HG02943 (cell line): ENCODE measurements at regions not wholly inside any gene's neighbourhood (a gene's known extent, or its start where the extent isn't known, plus 50 kb on each side); places are given as distances from the start of the nearest gene placed in this dataset.
"Not testable (repeated sequence)": the region's sequence is repeated elsewhere in the genome, so short reads cannot be mapped to it uniquely, and the experiment has no call there.

Experiments
- ATAC-seq: cut with Tn5 transposase; IDR thresholded peaks from one replicate; pipeline ENCODE4 v1.9.1; 2021; ENCODE audit warnings: mild to moderate bottlenecking, low read depth, moderate library complexity; ENCODE audit not compliant: unreplicated experiment

DNA sequence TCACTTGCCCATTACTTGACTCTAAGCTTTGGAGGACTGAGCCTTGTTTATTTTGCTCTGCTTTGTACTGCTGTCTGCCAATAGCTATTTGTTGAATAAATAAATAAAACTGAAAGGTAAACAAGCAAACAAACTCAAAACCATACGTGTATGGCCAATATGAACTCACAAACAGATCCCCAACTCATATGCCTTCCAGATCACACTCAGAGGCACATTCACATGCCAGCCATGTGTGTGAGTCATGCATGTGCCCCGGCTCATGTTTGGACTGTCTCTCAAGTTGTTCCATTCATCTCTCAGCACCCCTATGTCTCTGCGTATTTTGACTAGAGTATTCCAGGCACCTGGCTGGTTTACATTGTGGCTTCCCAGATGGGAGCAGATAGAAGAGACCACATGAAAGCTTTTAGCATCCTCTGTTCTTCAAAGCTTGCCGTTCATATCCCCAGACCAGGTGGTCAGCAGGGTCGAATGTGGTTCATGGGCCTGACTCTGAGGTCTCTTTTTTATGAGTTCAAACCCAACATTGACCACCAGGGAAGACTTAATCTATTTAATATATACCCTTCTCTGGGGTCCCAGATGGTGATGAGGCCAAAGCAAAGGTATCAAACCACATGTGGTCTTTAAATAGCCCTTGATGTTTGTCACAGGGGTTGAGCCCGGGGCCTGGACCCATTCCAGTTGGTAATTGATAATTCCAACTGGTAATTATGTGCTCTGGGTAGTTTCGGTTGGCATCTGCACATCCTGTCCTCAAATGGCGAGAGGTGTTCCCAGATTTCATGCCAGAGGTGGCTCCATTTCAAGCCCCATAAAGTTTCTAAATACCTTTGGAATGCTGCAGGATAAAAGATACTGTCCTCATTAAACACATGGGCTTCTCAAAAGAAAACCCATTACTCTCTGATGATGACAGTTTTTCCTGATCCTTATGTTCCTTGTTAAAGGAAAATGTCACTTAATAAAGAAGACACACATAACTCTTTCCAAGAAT lies 287.3 kb upstream of the MAF start:
- no peak for ATAC-seq

DNA sequence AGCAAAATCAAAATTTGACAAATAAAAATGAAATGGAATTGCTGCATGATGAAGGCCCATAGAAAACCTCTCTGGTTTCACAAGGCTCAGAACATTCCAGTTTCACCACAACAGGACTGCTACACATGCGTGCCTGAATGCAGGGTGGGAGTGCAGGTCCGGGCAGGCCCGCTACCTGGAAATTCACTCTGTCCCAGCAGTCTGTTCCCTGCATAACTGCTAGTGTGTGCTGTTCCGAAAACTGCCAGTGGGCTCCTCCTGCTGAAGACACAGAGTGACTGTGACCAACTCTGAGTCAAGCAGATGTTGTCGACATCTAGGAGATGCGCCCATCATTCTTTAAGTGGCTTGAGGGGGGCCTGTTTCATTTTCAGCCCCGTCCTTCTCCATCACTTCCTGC lies 284.8 kb upstream of the MAF start:
- no peak for ATAC-seq

DNA sequence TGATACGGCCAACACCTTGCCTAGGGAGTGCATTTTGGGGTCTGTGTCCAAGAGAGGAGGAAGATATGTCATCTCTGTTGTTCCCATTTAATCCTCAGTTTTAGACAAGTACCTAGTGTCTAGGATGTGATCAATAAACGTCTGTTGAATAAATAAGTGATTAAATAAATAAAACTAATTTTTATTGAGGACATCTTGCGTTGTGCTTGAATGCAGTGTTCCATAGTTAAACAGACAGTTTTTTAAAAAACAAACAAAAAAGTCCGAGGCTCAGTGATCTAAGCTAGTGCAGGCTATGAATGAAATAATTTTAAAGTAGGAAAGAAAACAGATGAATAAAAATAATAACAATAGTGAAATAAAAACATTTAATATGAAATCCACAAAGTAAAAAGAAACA lies 283.0 kb upstream of the MAF start:
- no peak for ATAC-seq

DNA sequence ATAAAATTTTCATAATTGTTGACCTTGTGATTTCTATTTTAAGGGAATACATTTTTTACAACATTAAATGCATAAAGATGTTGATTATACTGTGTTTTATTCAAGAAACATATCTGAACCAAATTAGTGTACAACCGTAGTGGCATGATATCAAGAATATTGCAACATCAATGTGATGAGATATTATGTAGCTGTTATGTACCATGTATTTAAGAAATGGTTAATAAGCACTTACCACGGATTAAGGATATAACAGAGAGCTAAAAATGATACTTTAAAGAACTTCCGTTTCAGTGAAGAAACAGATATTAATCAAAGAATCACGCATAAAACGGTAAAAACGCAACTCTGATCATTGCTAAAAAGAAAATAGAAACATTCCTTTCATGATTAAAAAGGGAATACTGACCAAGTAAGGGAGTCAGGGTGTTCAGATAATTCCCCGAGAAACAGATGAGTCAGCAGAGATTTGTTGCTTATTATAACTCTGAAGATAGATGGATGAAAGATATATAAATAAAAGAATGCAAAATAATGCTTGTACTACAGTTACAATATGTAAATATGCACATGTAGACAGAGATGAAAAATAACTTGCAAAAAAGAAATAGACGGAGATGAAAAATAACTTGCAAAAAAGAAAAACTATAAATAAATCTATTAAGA lies 281.9 kb upstream of the MAF start:
- ATAC-seq, result no peak

GRCh38 chr16:79881107-79881506 lies 280.6 kb upstream of the MAF start:
- not testable (repeated sequence) for ATAC-seq

DNA sequence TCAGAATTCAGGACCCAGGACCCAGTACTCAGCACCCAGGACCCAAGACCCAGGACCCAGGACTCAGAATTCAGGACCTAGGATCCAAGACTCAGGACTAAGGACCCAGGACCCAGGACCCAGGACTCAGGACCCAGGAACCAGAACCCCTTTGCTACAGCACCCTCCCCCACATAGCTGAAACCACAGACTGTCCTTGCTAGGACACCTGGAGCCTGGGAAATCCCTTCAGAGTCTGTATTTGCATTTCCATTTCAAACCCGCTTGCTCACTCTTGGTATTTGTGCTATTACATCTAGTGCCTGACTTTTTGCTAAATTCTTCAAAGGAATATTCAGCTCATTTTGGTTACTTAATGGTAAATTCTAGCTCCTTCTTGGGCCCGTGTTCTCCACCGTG lies 275.8 kb upstream of the MAF start:
- ATAC-seq, result no peak

GRCh38 chr16:79874391-79874790 lies 273.9 kb upstream of the MAF start:
- ATAC-seq, result no peak

GRCh38 chr16:79873825-79874224 lies 273.3 kb upstream of the MAF start:
- ATAC-seq, result no peak

DNA sequence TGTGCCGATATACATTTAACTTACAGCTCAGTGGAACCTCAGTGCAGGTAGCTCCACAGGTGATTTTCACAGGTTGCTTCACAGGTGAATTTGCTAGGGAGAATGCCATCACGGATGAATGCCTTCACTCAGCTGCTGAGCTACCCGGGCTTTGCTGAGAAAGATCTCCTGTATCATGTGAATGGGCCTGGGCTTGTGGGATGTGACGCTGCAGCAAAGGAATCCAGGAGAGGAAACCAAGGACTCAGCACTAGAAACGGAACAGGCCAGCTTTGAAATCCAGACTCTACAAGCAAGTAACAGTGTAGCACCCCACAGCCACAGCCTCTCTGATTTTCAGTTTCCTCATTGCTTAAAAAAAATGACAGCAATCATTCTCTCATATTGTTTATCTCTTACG lies 271.4 kb upstream of the MAF start:
- ATAC-seq, result no peak

GRCh38 chr16:79870016-79870886 lies 269.7 kb upstream of the MAF start:
- ATAC-seq, result no peak

- no peak for ATAC-seq
Measured at GRCh38 chr16:79869304-79870015, 268.9 kb upstream of the MAF start.

GRCh38 chr16:79868841-79869240 lies 268.3 kb upstream of the MAF start:
- ATAC-seq, result no peak

DNA sequence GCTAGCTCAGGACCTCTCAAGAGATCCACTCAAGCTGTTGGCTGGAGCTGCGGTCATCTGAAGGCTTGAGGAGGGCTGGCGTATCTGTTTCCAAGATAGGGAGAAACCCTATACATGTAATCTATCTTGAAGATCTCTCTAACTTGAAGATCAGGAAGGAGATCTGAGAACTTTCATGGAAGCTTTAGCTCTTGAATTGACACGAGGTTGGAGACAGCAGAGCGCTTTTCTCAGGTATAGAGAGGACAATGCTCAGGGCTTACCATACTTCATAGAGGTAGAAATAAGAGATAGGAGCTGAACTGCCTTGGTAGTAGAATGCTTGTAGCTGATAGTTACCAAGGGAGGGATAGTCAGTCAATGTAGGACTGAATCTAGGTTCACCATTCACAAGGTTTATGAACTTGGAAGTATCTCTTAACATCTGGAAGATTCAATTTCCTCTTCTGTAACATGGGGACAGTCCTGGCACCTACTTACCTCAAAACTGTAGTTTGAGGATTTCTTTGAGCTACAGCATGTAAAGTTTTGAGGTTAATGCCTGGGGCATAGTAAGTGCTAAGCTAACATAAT lies 267.0 kb upstream of the MAF start:
- no peak for ATAC-seq

GRCh38 chr16:79865918-79866317 lies 265.4 kb upstream of the MAF start:
- no peak for ATAC-seq

- ATAC-seq, result no peak
Measured at GRCh38 chr16:79864781-79865391, 264.3 kb upstream of the MAF start.

- no peak for ATAC-seq
Measured at GRCh38 chr16:79864032-79864780, 263.7 kb upstream of the MAF start.

DNA sequence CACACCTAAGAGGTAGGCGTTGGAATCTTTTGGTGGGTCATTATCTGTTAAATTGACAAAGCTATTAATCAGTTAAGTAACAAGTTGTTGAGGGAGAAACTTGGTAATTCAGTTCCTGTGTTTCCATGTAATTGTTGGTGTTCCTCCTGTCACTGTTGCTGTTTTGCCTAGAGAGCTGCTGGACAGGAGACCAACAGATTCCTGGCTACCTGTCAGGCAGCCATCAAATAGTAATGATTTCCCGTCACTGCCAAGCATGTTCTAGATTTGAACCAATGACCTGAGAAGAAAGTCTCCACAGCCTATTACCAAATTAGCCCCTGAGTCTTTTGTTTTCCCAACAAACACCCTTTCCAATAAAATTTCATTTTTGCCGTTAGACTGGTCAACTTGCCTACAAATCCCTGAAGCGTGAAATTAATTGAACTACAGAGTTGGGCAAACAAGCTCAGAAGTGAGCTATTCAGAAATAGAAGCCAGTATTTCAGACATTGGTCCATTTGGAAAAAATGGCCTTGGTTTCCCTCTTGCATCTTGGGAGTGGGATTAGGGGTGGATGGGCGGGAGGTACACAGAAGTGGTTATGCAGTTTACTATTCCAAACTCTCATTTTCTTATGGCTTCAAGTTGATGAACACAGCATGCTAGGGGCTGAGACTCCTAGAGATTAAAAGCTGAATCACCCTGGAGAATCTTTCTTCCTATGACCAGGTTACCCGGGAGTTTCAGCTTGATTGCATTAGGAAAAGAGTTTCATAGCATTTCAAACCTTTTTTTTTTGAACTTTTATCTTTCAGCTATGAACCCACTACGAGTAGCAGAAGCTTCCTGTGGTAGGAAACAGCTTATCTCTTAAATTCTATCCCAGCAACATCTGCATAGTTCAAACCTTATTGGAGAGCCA lies 262.8 kb upstream of the MAF start:
- ATAC-seq, result no peak

DNA sequence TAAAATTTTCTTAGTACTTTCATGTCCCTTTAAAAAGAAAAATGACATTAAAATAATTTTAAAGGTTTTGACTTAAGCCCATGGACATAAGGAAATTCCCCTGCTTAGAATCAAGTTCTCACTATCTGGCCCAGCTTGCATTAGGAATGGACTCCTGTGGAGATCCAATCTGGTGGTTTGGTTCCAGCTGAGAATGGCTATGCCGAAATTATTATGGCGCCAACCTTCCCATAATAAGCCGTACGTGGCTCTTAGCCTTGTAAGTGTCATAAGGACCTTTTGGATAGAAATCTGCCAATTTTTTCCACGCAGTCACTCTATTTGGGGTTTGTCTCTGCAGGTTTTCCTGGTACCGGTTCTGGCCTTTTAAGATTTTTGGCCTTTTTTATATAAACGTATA lies 262.1 kb upstream of the MAF start:
- ATAC-seq, result no peak
